GM18858 (cell line): ENCODE measurements at regions not wholly inside any gene's neighbourhood (a gene's known extent, or its start where the extent isn't known, plus 50 kb on each side); places are given as distances from the start of the nearest gene placed in this dataset.

ENCODE experiments used
- ATAC-seq: cut with Tn5 transposase; IDR thresholded peaks from one replicate; pipeline ENCODE4 v1.9.1; 2021; ENCODE audit not compliant: unreplicated experiment

GRCh38 chr12:4108803-4109345 is 164.7 kb upstream of the CCND2 start:
- no peak for ATAC-seq

- no peak for ATAC-seq
These were observed 165.5 kb upstream of the CCND2 start for GRCh38 chr12:4107911-4108697.

DNA sequence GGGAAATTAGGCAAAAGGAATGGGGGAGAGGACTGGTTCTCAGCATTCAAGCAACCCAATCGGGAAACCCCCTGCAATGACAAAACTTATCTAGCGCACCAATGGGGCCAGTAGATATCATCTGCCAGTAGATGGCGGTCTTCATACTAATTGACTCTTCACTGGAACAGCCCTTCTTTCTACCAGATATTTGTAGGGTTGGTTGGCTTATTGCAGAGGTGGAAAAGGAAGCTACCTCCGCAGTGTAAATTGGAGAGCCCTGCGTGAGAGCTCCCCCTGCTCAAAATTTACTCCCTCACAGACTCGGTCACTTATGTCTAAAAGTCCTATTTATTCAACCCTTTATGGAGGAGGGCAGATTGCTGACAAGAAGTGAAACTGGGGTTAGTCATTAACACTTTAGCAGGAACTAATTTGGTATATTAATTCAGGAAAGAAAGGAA is 166.1 kb upstream of the CCND2 start:
- ATAC-seq = peak; percentile 76

GRCh38 chr12:4106621-4107020 is 166.9 kb upstream of the CCND2 start:
- no peak for ATAC-seq

DNA sequence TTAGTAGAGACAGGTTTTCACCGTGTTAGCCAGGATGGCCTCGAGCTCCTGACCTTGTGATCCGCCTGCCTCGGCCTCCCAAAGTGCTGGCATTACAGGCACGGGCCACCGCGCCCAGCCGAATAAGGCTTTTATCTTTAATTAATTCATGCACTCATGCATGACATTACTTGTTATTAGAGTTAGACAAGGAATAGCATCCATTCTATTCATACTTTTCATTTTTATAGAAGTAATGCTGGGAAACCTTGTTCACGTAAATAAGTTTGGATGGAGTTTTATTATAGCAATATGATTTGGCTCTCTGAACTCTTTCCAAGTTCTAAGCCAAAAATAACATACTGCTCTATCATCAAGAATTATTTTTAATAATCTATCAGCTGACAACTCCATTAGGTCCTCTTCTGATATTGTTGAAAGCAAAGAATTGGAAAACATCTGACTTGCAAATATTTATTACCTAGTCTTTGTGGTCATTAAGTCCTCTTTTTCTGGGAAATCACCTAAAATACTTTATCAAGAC is 168.8 kb upstream of the CCND2 start:
- ATAC-seq = no peak

- no peak for ATAC-seq
These were observed 174.3 kb upstream of the CCND2 start for GRCh38 chr12:4099276-4099675.

GRCh38 chr12:4091016-4091743 is 182.4 kb upstream of the CCND2 start:
- no peak for ATAC-seq

GRCh38 chr12:4089956-4090355 is 183.6 kb upstream of the CCND2 start:
- no peak for ATAC-seq

DNA sequence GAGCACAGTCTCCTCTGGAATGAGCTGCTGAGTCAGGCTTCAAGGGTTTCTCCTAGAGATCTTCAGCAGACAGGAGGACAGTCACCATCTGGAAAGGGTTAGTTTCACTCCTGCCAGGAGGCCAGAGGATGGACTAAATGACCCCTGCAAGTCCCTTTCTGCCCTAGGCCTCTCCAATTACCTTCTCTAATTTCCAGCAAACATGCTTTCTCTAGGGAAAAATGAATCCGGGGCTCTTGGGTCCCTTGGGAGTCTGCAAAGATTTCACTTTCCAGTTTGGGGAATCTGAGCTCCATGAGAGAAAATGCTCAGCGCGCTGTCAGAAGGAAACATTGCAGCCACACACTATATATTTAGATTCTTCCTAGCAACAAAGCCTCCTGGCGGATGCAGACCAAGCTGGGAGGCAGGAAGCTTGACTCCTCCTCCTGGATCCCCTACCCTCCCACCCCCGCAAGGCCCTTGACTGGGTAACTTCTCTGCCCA is 184.4 kb upstream of the CCND2 start:
- ATAC-seq = no peak

DNA sequence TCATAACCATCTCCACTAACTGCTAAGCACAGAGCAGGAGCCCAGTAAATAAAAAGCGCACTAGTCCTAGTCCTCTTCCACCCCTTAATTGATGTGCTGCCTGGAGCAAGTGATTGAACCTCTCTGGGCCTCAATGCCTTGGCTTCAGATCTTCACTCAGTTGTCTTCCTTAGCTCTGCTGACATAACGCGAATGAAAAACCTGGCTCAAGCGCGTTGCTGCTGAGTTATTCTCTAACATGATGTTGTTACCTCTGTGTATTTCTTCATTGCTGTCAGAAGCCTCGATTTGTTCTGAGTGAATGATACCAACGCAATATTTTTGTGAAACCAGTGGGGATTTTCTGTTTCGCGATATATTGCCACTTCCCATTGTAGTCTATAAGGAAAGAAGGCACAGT is 185.1 kb upstream of the CCND2 start:
- no peak for ATAC-seq

DNA sequence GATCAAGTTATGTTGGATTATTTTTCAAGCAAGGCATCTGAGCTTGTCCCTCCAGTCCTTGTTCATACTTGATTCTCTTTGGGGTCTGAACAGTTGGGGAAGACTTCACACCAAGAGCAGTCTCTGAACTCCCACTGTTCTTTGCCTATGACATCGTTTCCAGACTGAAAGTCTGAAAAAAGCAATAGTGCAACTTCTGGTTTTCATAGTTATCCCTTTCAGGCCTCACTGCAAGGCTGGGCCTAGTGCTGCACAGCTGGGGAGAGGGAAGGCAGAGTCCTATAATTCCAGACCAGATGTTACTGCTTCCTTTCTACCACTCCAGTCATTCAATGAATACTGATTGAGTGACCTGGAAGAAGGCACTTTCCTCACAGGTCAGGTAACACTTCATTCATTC is 187.1 kb upstream of the CCND2 start:
- no peak for ATAC-seq

DNA sequence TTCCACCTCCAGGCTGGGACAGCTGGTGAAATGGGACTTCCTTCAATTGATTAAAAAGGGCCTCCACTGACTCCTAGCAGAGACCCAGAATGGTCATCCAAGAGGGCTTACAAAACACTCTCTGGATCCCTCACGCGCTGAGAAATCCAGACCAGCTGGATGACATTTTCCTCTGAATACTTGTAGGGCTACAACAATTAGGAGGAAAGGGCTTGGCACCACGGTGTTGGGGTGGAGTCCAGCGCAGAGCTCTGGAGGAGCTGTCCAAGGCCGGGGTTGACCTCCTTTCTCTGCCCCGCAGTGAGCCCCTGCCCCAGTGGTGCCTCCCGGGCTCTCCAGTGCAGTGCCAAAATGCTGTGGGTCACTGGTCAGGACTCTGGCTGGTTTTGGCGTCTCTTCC is 189.0 kb upstream of the CCND2 start:
- ATAC-seq = no peak

DNA sequence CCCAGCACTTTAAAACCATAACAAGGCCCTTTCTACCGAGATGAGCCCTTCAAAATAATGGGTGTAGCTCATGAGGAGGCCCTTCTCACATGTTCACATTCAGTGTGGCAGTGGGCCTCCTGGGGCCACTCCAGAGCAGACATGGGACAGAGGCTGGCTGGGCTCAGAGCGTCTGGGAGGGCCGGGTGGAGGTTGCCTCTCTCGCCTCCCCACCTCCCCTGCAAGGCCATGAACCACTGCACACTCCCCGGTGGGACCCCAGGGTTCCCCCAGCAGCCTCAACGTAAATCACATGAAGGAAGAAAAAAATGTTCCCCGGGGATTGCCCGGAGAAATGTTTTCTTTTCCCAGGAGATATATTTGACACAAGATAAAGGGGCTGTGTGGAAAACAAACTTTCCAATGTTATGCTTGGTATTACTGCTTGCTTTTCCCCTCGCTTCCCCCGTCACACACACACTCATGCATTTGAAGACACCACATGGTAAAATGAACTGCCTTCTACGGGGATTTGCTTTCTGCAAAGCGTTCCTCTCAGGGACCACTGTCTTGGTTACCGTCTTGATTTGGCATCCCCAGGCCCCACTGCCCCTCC is 190.7 kb upstream of the CCND2 start:
- ATAC-seq = no peak

- no peak for ATAC-seq
These were observed 193.3 kb upstream of the CCND2 start for GRCh38 chr12:4080213-4080612.

- ATAC-seq = no peak
These were observed 199.4 kb upstream of the CCND2 start for GRCh38 chr12:4074129-4074528.

GRCh38 chr12:4069670-4070010 is 196.4 kb upstream of the PARP11 start:
- ATAC-seq = no peak

- no peak for ATAC-seq
These were observed 195.9 kb upstream of the PARP11 start for GRCh38 chr12:4068981-4069669.

DNA sequence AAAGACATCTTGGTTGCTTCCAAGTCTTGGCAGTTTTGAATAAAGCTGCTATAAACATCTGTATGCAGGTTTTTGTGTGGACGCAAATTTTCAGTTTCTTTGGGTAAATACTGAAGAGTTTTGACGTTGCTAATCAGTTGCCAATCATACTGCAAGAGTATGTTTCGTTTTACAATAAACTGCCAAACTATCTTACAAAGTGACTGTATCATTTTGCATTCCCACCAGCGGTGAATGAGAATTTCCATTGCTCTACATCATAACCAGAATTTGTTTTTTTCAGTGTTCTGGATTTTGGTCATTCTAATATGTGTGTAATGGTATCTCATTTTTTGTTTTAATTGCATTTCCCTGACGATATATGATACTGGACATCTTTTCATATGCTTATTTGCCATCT is 190.8 kb upstream of the PARP11 start:
- ATAC-seq = no peak

- ATAC-seq = no peak
These were observed 186.8 kb upstream of the PARP11 start for GRCh38 chr12:4059898-4060568.
